Stomach (tissue), 4 donors: ENCODE measurements at regions not wholly inside any gene's neighbourhood (a gene's known extent, or its start where the extent isn't known, plus 50 kb on each side); places are given as distances from the start of the nearest gene placed in this dataset.

Source experiments
- POLR2A ChIP-seq, 4 donors: fragments of 450-650 bp; IDR thresholded peaks; one replicate each; pipeline ENCODE4 v1.6.1; 2016; ENCODE audit warnings: antibody characterized with exemption in 4 of 4, control low read depth in 2 of 4, mild to moderate bottlenecking in 1 of 4, moderate library complexity in 1 of 4
- TF ChIP-seq, protein P1 (sequence below), 7 experiments: fragments of 450-650 bp in 4 of 7; fragments of 200-600 bp in 3 of 7; sonication (generic) in 3 of 7; IDR thresholded peaks; one replicate each; pipeline ENCODE4 v1.5.1; 2016 to 2019; ENCODE audit warnings: antibody characterized with exemption in 7 of 7, control low read depth in 2 of 7, mild to moderate bottlenecking in 1 of 7

DNA sequence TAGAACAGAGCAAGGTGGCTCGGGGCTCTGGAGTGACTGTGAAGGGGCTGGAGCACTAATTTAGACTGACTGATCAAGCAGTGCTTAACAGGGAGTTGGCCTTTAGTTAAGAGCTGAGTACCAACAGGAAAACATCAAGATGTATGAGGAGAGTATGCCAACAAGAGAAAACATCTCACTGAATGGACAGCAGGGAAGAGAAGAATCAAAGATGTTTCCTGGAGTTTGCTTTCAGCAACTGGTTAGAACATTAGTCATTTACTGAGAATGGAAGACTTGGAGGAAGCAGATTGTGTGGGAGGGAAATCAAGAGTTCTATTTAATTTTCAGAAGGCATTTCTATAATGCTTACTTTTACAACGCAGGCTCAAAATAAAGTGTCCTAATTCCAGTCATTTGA, 259.3 kb downstream of the ADAMTS20 start:
- TF ChIP-seq, protein P1, sequence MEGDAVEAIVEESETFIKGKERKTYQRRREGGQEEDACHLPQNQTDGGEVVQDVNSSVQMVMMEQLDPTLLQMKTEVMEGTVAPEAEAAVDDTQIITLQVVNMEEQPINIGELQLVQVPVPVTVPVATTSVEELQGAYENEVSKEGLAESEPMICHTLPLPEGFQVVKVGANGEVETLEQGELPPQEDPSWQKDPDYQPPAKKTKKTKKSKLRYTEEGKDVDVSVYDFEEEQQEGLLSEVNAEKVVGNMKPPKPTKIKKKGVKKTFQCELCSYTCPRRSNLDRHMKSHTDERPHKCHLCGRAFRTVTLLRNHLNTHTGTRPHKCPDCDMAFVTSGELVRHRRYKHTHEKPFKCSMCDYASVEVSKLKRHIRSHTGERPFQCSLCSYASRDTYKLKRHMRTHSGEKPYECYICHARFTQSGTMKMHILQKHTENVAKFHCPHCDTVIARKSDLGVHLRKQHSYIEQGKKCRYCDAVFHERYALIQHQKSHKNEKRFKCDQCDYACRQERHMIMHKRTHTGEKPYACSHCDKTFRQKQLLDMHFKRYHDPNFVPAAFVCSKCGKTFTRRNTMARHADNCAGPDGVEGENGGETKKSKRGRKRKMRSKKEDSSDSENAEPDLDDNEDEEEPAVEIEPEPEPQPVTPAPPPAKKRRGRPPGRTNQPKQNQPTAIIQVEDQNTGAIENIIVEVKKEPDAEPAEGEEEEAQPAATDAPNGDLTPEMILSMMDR (IDR thresholded peaks at IDR 0.05), result no peak
- TF ChIP-seq POLR2A (IDR thresholded peaks at IDR 0.05), result no peak
